HepG2 (cell line): ENCODE measurements at regions not wholly inside any gene's neighbourhood (a gene's known extent, or its start where the extent isn't known, plus 50 kb on each side); places are given as distances from the start of the nearest gene placed in this dataset.

Source experiments
- ATAC-seq: fragments of 200-7000 bp; cut with Tn5 transposase; 3 replicates; pipeline ENCODE4 v1.9.1; 2020; ENCODE audit warnings: mild to moderate bottlenecking, moderate library complexity
- BruUV-seq: library from RNA; stranded (reverse); fragments of 400-500 nt; replicated peaks from 2 replicates; lab custom pipeline; 2021; lab: Mats Ljungman, UMichigan
- CTCF ChIA-PET: fragments of 300-600 bp; formaldehyde crosslinking; extraction: SDS; loops from one replicate; lab custom pipeline; 2021; ENCODE audit warnings: low total read pairs, inconsistent platforms, low intra/inter-chr PET ratio; lab: Yijun Ruan, JAX
- POLR2A ChIA-PET: fragments of 350-600 bp; sonication (Branson Sonifier 250); formaldehyde crosslinking; loops from one replicate; lab custom pipeline; 2020; ENCODE audit warnings: antibody characterized with exemption, inconsistent platforms; lab: Yijun Ruan, JAX
- DNase-seq: peaks from one replicate; pipeline ENCODE4 v3.0.0-alpha.2; 2015; ENCODE audit warnings: low spot score
- FAIRE-seq: peaks from 3 replicates; lab custom pipeline; 2011; peaks lifted over from hg19 to GRCh38; lab: Jason Lieb, UNC
- H2AFZ ChIP-seq: one replicate; pipeline ENCODE4 v1.6.1; 2011; ENCODE audit warnings: low read length, inconsistent platforms
- H3K27ac ChIP-seq: fragments of 300-600 bp; 3 replicates; pipeline ENCODE4 v1.8.0; 2011; ENCODE audit warnings: mixed run types, mild to moderate bottlenecking, mixed read lengths, low read length, inconsistent platforms; ENCODE audit not compliant: insufficient read depth; ENCODE audit errors: extremely low read length
- H3K27me3 ChIP-seq, 2 experiments: fragments of 200-600 bp in 1 of 2; 2 replicates in 1 of 2; 3 replicates in 1 of 2; pipeline versions ENCODE4 v1.6.0 to v1.8.0; 2011; ENCODE audit warnings: low read length in 2 of 2, mild to moderate bottlenecking in 2 of 2, moderate library complexity in 2 of 2, inconsistent platforms in 1 of 2; ENCODE audit not compliant: insufficient read depth in 2 of 2, control insufficient read depth in 1 of 2
- H3K36me3 ChIP-seq, 2 experiments: fragments of 200-600 bp in 1 of 2; replicated peaks in 1 of 2; 2 replicates in 1 of 2; 3 replicates in 1 of 2; pipeline versions ENCODE4 v1.5.1 to v1.8.0; 2011; ENCODE audit warnings: low read length in 2 of 2, inconsistent platforms in 1 of 2; ENCODE audit not compliant: insufficient read depth in 2 of 2, control insufficient read depth in 1 of 2
- H3K4me1 ChIP-seq: 2 replicates; pipeline ENCODE4 v1.5.1; 2012; ENCODE audit warnings: low read length, inconsistent platforms; ENCODE audit not compliant: insufficient read depth
- H3K4me2 ChIP-seq: 2 replicates; pipeline ENCODE4 v1.6.0; 2011; ENCODE audit warnings: low read depth, low read length, inconsistent platforms
- H3K4me3 ChIP-seq, 3 experiments: fragments of 200-600 bp in 1 of 3; sonication (generic), shearing (Covaris generic) in 1 of 3; replicated peaks in 1 of 3; 2 replicates each; pipeline ENCODE4 v1.5.1; 2011 to 2016; ENCODE audit warnings: low read length in 3 of 3, inconsistent platforms in 2 of 3, low read depth in 2 of 3, mild to moderate bottlenecking in 2 of 3, control low read depth in 1 of 3, mixed read lengths in 1 of 3; ENCODE audit not compliant: insufficient read depth in 1 of 3
- H3K79me2 ChIP-seq: one replicate; pipeline ENCODE4 v1.6.1; 2011; ENCODE audit warnings: low read length, inconsistent platforms; ENCODE audit not compliant: insufficient read depth
- H3K9ac ChIP-seq: 2 replicates; pipeline ENCODE4 v1.6.0; 2011; ENCODE audit warnings: mild to moderate bottlenecking, low read depth, low read length, inconsistent platforms; ENCODE audit not compliant: insufficient read depth
- H3K9me3 ChIP-seq: 2 replicates; pipeline ENCODE4 v1.5.1; 2012; ENCODE audit warnings: mild to moderate bottlenecking, low read length
- H4K20me1 ChIP-seq: 2 replicates; pipeline ENCODE4 v1.6.0; 2011; ENCODE audit warnings: inconsistent platforms, mild to moderate bottlenecking, low read length, moderate library complexity; ENCODE audit not compliant: insufficient read depth
- ELF1 ChIP-seq: sonication (generic); formaldehyde crosslinking; IDR thresholded peaks from 2 replicates; pipeline ENCODE4 v1.4.0; 2020; ENCODE audit warnings: missing genetic modification reagents
- ISX ChIP-seq: sonication (generic); formaldehyde crosslinking; conservative IDR thresholded peaks from 2 replicates; pipeline ENCODE4 v1.5.0; 2020; ENCODE audit warnings: missing genetic modification reagents
- RELA ChIP-seq: sonication (generic); formaldehyde crosslinking; IDR thresholded peaks from 2 replicates; pipeline ENCODE4 v1.4.0; 2020; ENCODE audit warnings: missing genetic modification reagents
- RFXANK ChIP-seq: IDR thresholded peaks from 2 replicates; pipeline ENCODE4 v1.6.1; 2016
- STAG1 ChIP-seq: sonication (generic); formaldehyde crosslinking; IDR thresholded peaks from 2 replicates; pipeline ENCODE4 v1.4.0; 2020; ENCODE audit warnings: missing genetic modification reagents
- YEATS2 ChIP-seq: sonication (generic); formaldehyde crosslinking; IDR thresholded peaks from 2 replicates; pipeline ENCODE4 v1.4.0; 2020; ENCODE audit warnings: missing genetic modification reagents, borderline replicate concordance
- ZNF12 ChIP-seq: sonication (generic); formaldehyde crosslinking; IDR thresholded peaks from 2 replicates; pipeline ENCODE4 v1.5.0; 2020; ENCODE audit warnings: missing genetic modification reagents
- ZNF333 ChIP-seq: sonication (generic); formaldehyde crosslinking; IDR thresholded peaks from 2 replicates; pipeline ENCODE4 v1.4.0; 2020; ENCODE audit warnings: mild to moderate bottlenecking, missing genetic modification reagents, borderline replicate concordance
- ZNF367 ChIP-seq: sonication (generic); formaldehyde crosslinking; IDR thresholded peaks from 2 replicates; pipeline ENCODE4 v1.4.0; 2020; ENCODE audit warnings: missing genetic modification reagents, borderline replicate concordance
- ZNF460 ChIP-seq: sonication (generic); formaldehyde crosslinking; IDR thresholded peaks from 2 replicates; pipeline ENCODE4 v1.5.1; 2020; ENCODE audit warnings: missing genetic modification reagents, mild to moderate bottlenecking, borderline replicate concordance
- ZNF564 ChIP-seq: sonication (generic); formaldehyde crosslinking; IDR thresholded peaks from 2 replicates; pipeline ENCODE4 v1.8.1; 2023; ENCODE audit warnings: mild to moderate bottlenecking, missing genetic modification reagents
- WGBS: methylation state at CpG from one replicate; pipeline ENCODE4 v1.1.6; 2017; ENCODE audit warnings: low lambda C conversion rate; 5-methylcytosine and 5-hydroxymethylcytosine counted together
- in situ Hi-C: cut with HindIII; loops from 2 replicates; pipeline ENCODE4 v1.10.0; 2017; ENCODE audit warnings: low pct_unique_long_range_greater_than_20kb; ENCODE audit not compliant: extremely low pct_ligation_motif_present
- intact Hi-C: fragments of 100-400 bp; cut with micrococcal nuclease; formaldehyde crosslinking; loops from one replicate; pipeline ENCODE4 v1.10.0; 2022; ENCODE audit not compliant: unreplicated experiment
- TF ChIP-seq, protein P1 (sequence below): sonication (generic); formaldehyde crosslinking; IDR thresholded peaks from 2 replicates; pipeline ENCODE4 v1.5.0; 2020; ENCODE audit warnings: mild to moderate bottlenecking, missing genetic modification reagents, moderate library complexity
- TF ChIP-seq, protein P2 (sequence below): sonication (generic); formaldehyde crosslinking; IDR thresholded peaks from 2 replicates; pipeline ENCODE4 v1.4.0; 2020; ENCODE audit warnings: mild to moderate bottlenecking, missing genetic modification reagents, borderline replicate concordance

DNA sequence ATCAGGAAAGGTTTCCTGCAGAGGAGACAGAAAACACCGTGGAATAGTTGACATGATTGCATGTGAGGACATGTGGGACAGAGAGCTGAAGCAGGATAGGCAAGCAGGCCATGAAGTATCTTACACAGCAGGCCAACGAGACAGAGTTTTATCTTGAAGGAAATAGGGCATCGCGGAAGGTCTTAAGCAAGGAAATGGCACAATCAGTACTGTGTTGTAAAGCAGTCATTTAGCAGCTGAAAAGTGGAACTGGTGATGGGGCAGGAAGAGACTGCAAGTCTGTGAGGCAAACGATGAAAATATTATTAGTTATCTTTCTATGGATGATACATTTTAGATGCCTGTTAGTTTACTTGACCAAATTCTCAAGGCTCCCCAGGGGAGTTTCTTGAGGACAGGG, 535.1 kb downstream of the SOX2 start:
- 63% methylated on average over 5 of the region's 5 CpGs for WGBS
- H3K4me2 ChIP-seq: no peak overlapping the region
- H3K9me3 ChIP-seq: no peaks in the 10 kb centered on the region
- BruUV-seq: no TSS peak
- no peak overlapping the region for H3K27ac ChIP-seq
- no peaks in the 10 kb centered on the region for H3K27me3 ChIP-seq
- in situ Hi-C loops: no loop called here
- no peaks in the 10 kb centered on the region for H3K36me3 ChIP-seq
- ChIA-PET CTCF (no interaction called here), POLR2A (no interaction called here)
- H2AFZ ChIP-seq: no peak overlapping the region
- H3K4me3 ChIP-seq: no peak overlapping the region
- DNase-seq: no peak
- TF ChIP-seq ZNF564: no peak
- no peak for TF ChIP-seq RELA (CRISPR knock-in tag)
- H3K79me2 ChIP-seq: no peaks in the 10 kb centered on the region
- FAIRE-seq: no peak
- H3K4me1 ChIP-seq: peaks cover 32% of the 10 kb centered on the region
- ATAC-seq: no peak
- intact Hi-C loops: no loop called here
- no peaks in the 10 kb centered on the region for H4K20me1 ChIP-seq
- H3K9ac ChIP-seq: no peak overlapping the region

DNA sequence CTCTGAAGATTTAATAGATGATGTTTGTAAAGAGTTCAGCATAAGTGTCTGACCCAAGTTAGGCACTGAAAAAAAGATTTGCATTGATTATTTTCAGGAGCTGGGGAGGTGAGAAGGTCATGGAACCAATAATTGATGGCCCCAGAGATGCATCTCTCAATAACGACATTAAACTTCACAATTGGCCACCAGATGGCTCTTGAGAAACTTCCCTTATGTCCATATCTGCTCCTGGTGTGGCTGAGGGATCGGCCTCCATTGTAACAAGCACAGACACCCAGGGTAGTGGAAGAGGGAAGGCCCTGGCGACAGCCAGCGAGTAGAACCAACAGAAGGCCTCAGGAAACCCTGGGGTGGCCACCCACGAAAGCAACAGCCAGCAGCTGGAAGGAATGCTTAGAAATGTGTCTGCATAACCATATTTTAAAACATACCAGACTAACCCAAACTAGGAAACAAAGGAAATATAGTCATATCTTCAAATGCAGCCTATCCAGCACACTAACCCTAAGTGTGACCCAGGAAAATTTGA, 536.7 kb downstream of the SOX2 start:
- ChIA-PET POLR2A (no interaction called here), CTCF (no interaction called here)
- Histone ChIP-seq H3K36me3 (no peaks in the 10 kb centered on the region), H3K79me2 (no peaks in the 10 kb centered on the region), H3K27me3 (no peaks in the 10 kb centered on the region; a peak in 1 of 5 replicates), H3K4me3 (no peak overlapping the region), H3K9me3 (no peaks in the 10 kb centered on the region), H2AFZ (no peak overlapping the region), H3K4me2 (no peak overlapping the region), H3K27ac (no peak overlapping the region), H3K4me1 (peaks cover 25% of the 10 kb centered on the region), H4K20me1 (no peaks in the 10 kb centered on the region), H3K9ac (no peak overlapping the region)
- BruUV-seq: no TSS peak
- in situ Hi-C loops: no loop called here
- FAIRE-seq: no peak
- intact Hi-C loops: no loop called here
- peak; percentile 34 for DNase-seq
- WGBS: 16% methylated on average over 5 of the region's 5 CpGs
- ATAC-seq: peak; percentile 67
- no peak for TF ChIP-seq ZNF460 (CRISPR knock-in tag)
- TF ChIP-seq, protein P1, sequence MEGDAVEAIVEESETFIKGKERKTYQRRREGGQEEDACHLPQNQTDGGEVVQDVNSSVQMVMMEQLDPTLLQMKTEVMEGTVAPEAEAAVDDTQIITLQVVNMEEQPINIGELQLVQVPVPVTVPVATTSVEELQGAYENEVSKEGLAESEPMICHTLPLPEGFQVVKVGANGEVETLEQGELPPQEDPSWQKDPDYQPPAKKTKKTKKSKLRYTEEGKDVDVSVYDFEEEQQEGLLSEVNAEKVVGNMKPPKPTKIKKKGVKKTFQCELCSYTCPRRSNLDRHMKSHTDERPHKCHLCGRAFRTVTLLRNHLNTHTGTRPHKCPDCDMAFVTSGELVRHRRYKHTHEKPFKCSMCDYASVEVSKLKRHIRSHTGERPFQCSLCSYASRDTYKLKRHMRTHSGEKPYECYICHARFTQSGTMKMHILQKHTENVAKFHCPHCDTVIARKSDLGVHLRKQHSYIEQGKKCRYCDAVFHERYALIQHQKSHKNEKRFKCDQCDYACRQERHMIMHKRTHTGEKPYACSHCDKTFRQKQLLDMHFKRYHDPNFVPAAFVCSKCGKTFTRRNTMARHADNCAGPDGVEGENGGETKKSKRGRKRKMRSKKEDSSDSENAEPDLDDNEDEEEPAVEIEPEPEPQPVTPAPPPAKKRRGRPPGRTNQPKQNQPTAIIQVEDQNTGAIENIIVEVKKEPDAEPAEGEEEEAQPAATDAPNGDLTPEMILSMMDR: peak; percentile 35; the same call in 1 of the 2 replicates
- TF ChIP-seq STAG1: 0 out of 2 replicates have a peak, but pooled peaks have one; percentile 11
- TF ChIP-seq, protein P2, sequence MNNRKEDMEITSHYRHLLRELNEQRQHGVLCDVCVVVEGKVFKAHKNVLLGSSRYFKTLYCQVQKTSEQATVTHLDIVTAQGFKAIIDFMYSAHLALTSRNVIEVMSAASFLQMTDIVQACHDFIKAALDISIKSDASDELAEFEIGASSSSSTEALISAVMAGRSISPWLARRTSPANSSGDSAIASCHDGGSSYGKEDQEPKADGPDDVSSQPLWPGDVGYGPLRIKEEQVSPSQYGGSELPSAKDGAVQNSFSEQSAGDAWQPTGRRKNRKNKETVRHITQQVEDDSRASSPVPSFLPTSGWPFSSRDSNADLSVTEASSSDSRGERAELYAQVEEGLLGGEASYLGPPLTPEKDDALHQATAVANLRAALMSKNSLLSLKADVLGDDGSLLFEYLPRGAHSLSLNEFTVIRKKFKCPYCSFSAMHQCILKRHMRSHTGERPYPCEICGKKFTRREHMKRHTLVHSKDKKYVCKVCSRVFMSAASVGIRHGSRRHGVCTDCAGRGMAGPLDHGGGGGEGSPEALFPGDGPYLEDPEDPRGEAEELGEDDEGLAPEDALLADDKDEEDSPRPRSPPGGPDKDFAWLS: no peak
- TF ChIP-seq ELF1 (CRISPR knock-in tag): no peak
- TF ChIP-seq YEATS2 (CRISPR knock-in tag): no peak
- no peak for TF ChIP-seq RFXANK (CRISPR knock-in tag)
- no peak for TF ChIP-seq ISX (CRISPR knock-in tag)
- no peak for TF ChIP-seq ZNF367 (CRISPR knock-in tag)
- TF ChIP-seq ZNF12 (CRISPR knock-in tag): no peak
- no peak for TF ChIP-seq ZNF333
